ENCODE measurements at regions not wholly inside any gene's neighbourhood (a gene's known extent, or its start where the extent isn't known, plus 50 kb on each side); places are given as distances from the start of the nearest gene placed in this dataset.

DNA sequence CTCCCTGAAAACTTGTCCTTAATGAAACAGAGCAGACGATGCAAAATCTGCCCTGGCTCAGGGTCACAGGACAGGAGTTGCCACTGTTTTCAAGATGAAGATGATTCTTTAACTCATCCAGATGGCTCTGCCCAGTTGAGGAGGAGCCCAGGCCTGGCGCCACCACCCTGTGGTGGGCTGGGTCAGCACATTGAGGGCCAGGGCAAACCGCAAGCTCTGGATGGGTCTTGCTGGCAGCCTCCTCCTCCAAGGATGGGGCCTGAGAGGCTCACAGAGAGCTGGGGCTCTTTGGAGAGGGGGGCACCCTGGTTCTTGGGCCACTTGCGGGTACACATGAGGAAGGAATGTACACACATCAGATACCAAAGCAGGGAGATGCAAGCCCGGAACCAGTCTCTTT is 158.2 kb downstream of the NUAK1 start (continued):
- TF ChIP-seq HDGF (IDR thresholded peaks at IDR 0.05) (no peak), RBBP5 (conservative IDR thresholded peaks at IDR 0.05) (no peak), MTA2 (IDR thresholded peaks at IDR 0.05; ENCODE audit: low read depth) (no peak), ZNF622 (IDR thresholded peaks at IDR 0.05) (no peak), SPI1 (IDR thresholded peaks at IDR 0.05; ENCODE audit: borderline replicate concordance, insufficient read depth, low read depth, low read length) (no peak), STAT1 (conservative IDR thresholded peaks at IDR 0.05) (no peak)

DNA sequence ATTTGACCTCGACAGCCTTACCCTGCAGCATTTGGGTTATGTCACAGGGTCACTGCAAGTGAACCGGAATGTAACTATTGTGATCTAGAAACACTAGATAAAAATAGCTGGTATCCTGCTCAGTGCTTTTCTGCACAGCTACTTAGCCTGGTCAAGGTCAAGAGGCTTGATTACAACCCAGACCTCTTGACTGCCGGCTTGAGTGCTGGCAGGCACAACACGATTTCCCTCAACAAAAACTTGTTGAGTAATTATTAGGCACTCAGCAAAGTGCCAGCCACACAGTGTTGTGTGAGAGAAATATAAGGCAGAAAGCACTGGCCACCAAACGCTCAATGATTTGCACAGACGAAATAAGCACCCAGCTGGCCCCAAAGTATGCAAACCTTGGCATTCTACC is 156.7 kb downstream of the NUAK1 start:
- Histone ChIP-seq H2AFZ (ENCODE audit: control insufficient read depth, low read depth, low read length) (no peak overlapping the region), H3K27ac (ENCODE audit: control insufficient read depth, insufficient read depth) (no peak overlapping the region), H3K4me1 (ENCODE audit: control insufficient read depth, insufficient read depth, low read length) (no peaks in the 10 kb centered on the region), H3K79me2 (ENCODE audit: control insufficient read depth, insufficient read depth, low read length) (no peaks in the 10 kb centered on the region), H3K36me3 (ENCODE audit: control insufficient read depth in 2 of 2, insufficient read depth in 2 of 2, low read length in 1 of 2) (no peaks in the 10 kb centered on the region), H4K20me1 (ENCODE audit: control insufficient read depth, insufficient read depth) (no peaks in the 10 kb centered on the region), H3K9ac (ENCODE audit: control insufficient read depth, insufficient read depth, low read length) (no peak overlapping the region), H3K4me3 (no peak overlapping the region), H3K9me3 (replicated peaks; ENCODE audit: control insufficient read depth, insufficient read depth, low read length) (no peaks in the 10 kb centered on the region; the same call in 2 of the 3 replicates), H3K4me2 (ENCODE audit: control insufficient read depth, insufficient read depth) (no peak overlapping the region), H3K27me3 (replicated peaks in 1 of 2; ENCODE audit: control insufficient read depth in 2 of 2, insufficient read depth in 2 of 2, low read length in 1 of 2) (no peaks in the 10 kb centered on the region)
- ATAC-seq (no peak), DNase-seq (ENCODE audit: low read depth, low spot score) (no peak), FAIRE-seq (no peak)
- CTCF ChIA-PET, result no interaction called here
- RAD21 ChIA-PET (ENCODE audit: unreplicated experiment), result no interaction called here
- WGBS (ENCODE audit: insufficient coverage, insufficient replicate concordance, low lambda C conversion rate, missing lambda C conversion rate), result 25% methylated on average over 6 of the region's 6 CpGs
- POLR2A ChIA-PET, result no interaction called here
- BruUV-seq (replicated peaks), result no TSS peak
- SMC1A ChIA-PET (ENCODE audit: uncharacterized antibody, unreplicated experiment), result interaction anchor here (0.6 to 1.2 kb wide), 2 partner anchors 101 to 116 kb away, joined by 3 read pairs; no protein-coding TSS in a partner anchor
- TF ChIP-seq, protein P1, sequence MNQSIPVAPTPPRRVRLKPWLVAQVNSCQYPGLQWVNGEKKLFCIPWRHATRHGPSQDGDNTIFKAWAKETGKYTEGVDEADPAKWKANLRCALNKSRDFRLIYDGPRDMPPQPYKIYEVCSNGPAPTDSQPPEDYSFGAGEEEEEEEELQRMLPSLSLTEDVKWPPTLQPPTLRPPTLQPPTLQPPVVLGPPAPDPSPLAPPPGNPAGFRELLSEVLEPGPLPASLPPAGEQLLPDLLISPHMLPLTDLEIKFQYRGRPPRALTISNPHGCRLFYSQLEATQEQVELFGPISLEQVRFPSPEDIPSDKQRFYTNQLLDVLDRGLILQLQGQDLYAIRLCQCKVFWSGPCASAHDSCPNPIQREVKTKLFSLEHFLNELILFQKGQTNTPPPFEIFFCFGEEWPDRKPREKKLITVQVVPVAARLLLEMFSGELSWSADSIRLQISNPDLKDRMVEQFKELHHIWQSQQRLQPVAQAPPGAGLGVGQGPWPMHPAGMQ (IDR thresholded peaks at IDR 0.05; ENCODE audit: borderline replicate concordance), result no peak
- TF ChIP-seq SIN3A (IDR thresholded peaks at IDR 0.05; ENCODE audit: low read depth, low read length) (no peak), SREBF1 (IDR thresholded peaks at IDR 0.05; ENCODE audit: low read length) (no peak), BMI1 (IDR thresholded peaks at IDR 0.05; ENCODE audit: borderline replicate concordance) (no peak)
- in situ Hi-C loops (cut with MboI) (no loop called here), intact Hi-C loops (cut with micrococcal nuclease; ENCODE audit: unreplicated experiment) (no loop called here)
